ENCODE measurements at regions not wholly inside any gene's neighbourhood (a gene's known extent, or its start where the extent isn't known, plus 50 kb on each side); places are given as distances from the start of the nearest gene placed in this dataset.

- Histone ChIP-seq H3K36me3 (ENCODE audit: insufficient read depth, low read length) (no peaks in the 10 kb centered on the region), H3K9me2 (ENCODE audit: insufficient read depth, low read length) (no peaks in the 10 kb centered on the region), H3K4me2 (ENCODE audit: low read length) (no peak overlapping the region), H2AFZ (ENCODE audit: low read length) (no peak overlapping the region), H3K79me2 (ENCODE audit: insufficient read depth, low read depth, low read length) (no peaks in the 10 kb centered on the region), H3K4me3 (ENCODE audit: low read depth, low read length, poor library complexity, severe bottlenecking) (no peak overlapping the region), H3K27ac (ENCODE audit: low read depth, low read length, poor library complexity, severe bottlenecking) (no peak overlapping the region), H3K4me1 (ENCODE audit: insufficient read depth, low read length, poor library complexity, severe bottlenecking) (peaks cover 14% of the 10 kb centered on the region), H3K9me3 (ENCODE audit: low read length) (no peaks in the 10 kb centered on the region), H4K20me1 (ENCODE audit: insufficient read depth, low read length) (no peaks in the 10 kb centered on the region)
- POLR2A ChIA-PET, result interaction anchor here (0.5 kb wide), 1 partner anchor 630 kb away, joined by 3 read pairs; no protein-coding TSS in a partner anchor
- CTCF ChIA-PET (ENCODE audit: unreplicated experiment), result no interaction called here
- TF ChIP-seq, protein P1, sequence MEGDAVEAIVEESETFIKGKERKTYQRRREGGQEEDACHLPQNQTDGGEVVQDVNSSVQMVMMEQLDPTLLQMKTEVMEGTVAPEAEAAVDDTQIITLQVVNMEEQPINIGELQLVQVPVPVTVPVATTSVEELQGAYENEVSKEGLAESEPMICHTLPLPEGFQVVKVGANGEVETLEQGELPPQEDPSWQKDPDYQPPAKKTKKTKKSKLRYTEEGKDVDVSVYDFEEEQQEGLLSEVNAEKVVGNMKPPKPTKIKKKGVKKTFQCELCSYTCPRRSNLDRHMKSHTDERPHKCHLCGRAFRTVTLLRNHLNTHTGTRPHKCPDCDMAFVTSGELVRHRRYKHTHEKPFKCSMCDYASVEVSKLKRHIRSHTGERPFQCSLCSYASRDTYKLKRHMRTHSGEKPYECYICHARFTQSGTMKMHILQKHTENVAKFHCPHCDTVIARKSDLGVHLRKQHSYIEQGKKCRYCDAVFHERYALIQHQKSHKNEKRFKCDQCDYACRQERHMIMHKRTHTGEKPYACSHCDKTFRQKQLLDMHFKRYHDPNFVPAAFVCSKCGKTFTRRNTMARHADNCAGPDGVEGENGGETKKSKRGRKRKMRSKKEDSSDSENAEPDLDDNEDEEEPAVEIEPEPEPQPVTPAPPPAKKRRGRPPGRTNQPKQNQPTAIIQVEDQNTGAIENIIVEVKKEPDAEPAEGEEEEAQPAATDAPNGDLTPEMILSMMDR (conservative IDR thresholded peaks at IDR 0.05; ENCODE audit: low read length), result no peak
- no peak for TF ChIP-seq EZH2phosphoT487 (IDR thresholded peaks at IDR 0.05; ENCODE audit: borderline replicate concordance, low read depth, low read length)
- intact Hi-C loops (cut with micrococcal nuclease; ENCODE audit: unreplicated experiment), result no loop called here
- no TSS peak for BruUV-seq (replicated peaks)
- DNase-seq (ENCODE audit: low spot score), result no peak
Observed at GRCh38 chr7:25617673-25618072, 389.4 kb upstream of the NPVF start.

DNA sequence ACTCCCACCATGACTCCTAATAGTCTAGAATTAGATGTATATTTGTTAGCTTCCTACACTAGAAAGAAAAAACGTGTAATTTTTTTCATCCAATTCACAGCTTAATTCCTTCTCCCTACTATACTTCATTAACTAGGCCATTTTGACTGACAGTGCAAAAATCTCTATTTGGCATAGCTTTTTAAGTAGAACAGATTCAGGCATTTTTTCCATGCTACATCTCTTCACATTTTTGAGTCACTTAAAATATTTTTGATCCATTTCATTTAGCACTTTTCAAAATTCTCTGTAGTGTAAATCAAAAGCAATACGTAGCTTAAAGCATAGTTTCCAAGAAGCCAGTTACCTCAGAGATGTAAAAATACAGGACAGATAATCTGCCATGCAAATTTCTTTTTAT is 391.1 kb upstream of the NPVF start:
- H3K4me3 ChIP-seq (ENCODE audit: low read depth, low read length, poor library complexity, severe bottlenecking), result no peak overlapping the region
- H3K4me1 ChIP-seq (ENCODE audit: insufficient read depth, low read length, poor library complexity, severe bottlenecking), result peaks cover 14% of the 10 kb centered on the region
- no peaks in the 10 kb centered on the region for H4K20me1 ChIP-seq (ENCODE audit: insufficient read depth, low read length)
- intact Hi-C loops (cut with micrococcal nuclease; ENCODE audit: unreplicated experiment), result no loop called here
- DNase-seq (ENCODE audit: low spot score), result no peak
- H2AFZ ChIP-seq (ENCODE audit: low read length), result peak overlapping the region; percentile 80; the same call in 1 of the 2 replicates
- H3K9me2 ChIP-seq (ENCODE audit: insufficient read depth, low read length), result no peaks in the 10 kb centered on the region
- H3K79me2 ChIP-seq (ENCODE audit: insufficient read depth, low read depth, low read length), result no peaks in the 10 kb centered on the region
- no TSS peak for BruUV-seq (replicated peaks)
- no peaks in the 10 kb centered on the region for H3K36me3 ChIP-seq (ENCODE audit: insufficient read depth, low read length)
- H3K27ac ChIP-seq (ENCODE audit: low read depth, low read length, poor library complexity, severe bottlenecking), result no peak overlapping the region
- ChIA-PET POLR2A (interaction anchor here (0.9 kb wide), 2 partner anchors 9 to 20 kb away, joined by 3 read pairs; no protein-coding TSS in a partner anchor), CTCF (ENCODE audit: unreplicated experiment) (no interaction called here)
- TF ChIP-seq, protein P1 (conservative IDR thresholded peaks at IDR 0.05; ENCODE audit: low read length), result no peak
- no peak for TF ChIP-seq EZH2phosphoT487 (IDR thresholded peaks at IDR 0.05; ENCODE audit: borderline replicate concordance, low read depth, low read length)
- H3K4me2 ChIP-seq (ENCODE audit: low read length), result no peak overlapping the region
- H3K9me3 ChIP-seq (ENCODE audit: low read length), result no peaks in the 10 kb centered on the region

- Histone ChIP-seq H3K27ac (ENCODE audit: low read depth, low read length, poor library complexity, severe bottlenecking) (no peak overlapping the region), H3K9me3 (ENCODE audit: low read length) (no peaks in the 10 kb centered on the region), H3K4me1 (ENCODE audit: insufficient read depth, low read length, poor library complexity, severe bottlenecking) (peaks cover 19% of the 10 kb centered on the region), H3K4me2 (ENCODE audit: low read length) (peak overlapping the region; percentile 50), H3K36me3 (ENCODE audit: insufficient read depth, low read length) (no peaks in the 10 kb centered on the region), H3K79me2 (ENCODE audit: insufficient read depth, low read depth, low read length) (no peaks in the 10 kb centered on the region), H2AFZ (ENCODE audit: low read length) (peak overlapping the region; percentile 80), H3K4me3 (ENCODE audit: low read depth, low read length, poor library complexity, severe bottlenecking) (no peak overlapping the region), H4K20me1 (ENCODE audit: insufficient read depth, low read length) (no peaks in the 10 kb centered on the region), H3K9me2 (ENCODE audit: insufficient read depth, low read length) (no peaks in the 10 kb centered on the region)
- intact Hi-C loops (cut with micrococcal nuclease; ENCODE audit: unreplicated experiment), result no loop called here
- ChIA-PET CTCF (ENCODE audit: unreplicated experiment) (interaction anchor here (0.7 kb wide), 1 partner anchor 488 kb away, joined by 3 read pairs; no protein-coding TSS in a partner anchor), POLR2A (interaction anchor here (0.6 to 1.6 kb wide), 3 partner anchors 10 to 32 kb away, joined by 3 to 4 read pairs (median 3); no protein-coding TSS in a partner anchor)
- no TSS peak for BruUV-seq (replicated peaks)
- no peak for TF ChIP-seq EZH2phosphoT487 (IDR thresholded peaks at IDR 0.05; ENCODE audit: borderline replicate concordance, low read depth, low read length)
- peak; percentile 57 for DNase-seq (ENCODE audit: low spot score)
Observed at GRCh38 chr7:25619963-25620799, 391.9 kb upstream of the NPVF start.

All from OCI-LY7 (cell line).